Stimulated activated naive CD4-positive, alpha-beta T cell treated with Interleukin-2 at 50 U/mL for 16 hours (primary cell): ENCODE measurements at regions not wholly inside any gene's neighbourhood (a gene's known extent, or its start where the extent isn't known, plus 50 kb on each side); places are given as distances from the start of the nearest gene placed in this dataset.

Experiments used
- DNase-seq: peaks from one replicate; lab custom pipeline; 2025; lab: John Stamatoyannopoulos, UW

GRCh38 chr15:94053626-94054025 is 177.7 kb upstream of the MCTP2 start:
- DNase-seq, result no peak

- no peak for DNase-seq
Observed at GRCh38 chr15:94052711-94053110, 178.7 kb upstream of the MCTP2 start.

- DNase-seq, result no peak
Observed at GRCh38 chr15:94047566-94047965, 183.8 kb upstream of the MCTP2 start.

- DNase-seq, result no peak
Observed at GRCh38 chr15:94042180-94042928, 189.0 kb upstream of the MCTP2 start.

- no peak for DNase-seq
Observed at GRCh38 chr15:94041746-94042145, 189.6 kb upstream of the MCTP2 start.

GRCh38 chr15:94040541-94041248 is 190.7 kb upstream of the MCTP2 start:
- DNase-seq, result no peak

GRCh38 chr15:94036156-94036555 is 195.2 kb upstream of the MCTP2 start:
- DNase-seq, result no peak

- no peak for DNase-seq
Observed at GRCh38 chr15:94033683-94034020, 197.7 kb upstream of the MCTP2 start.

- no peak for DNase-seq
Observed at GRCh38 chr15:94033014-94033682, 198.2 kb upstream of the MCTP2 start.

- DNase-seq, result no peak
Observed at GRCh38 chr15:94032571-94032970, 198.8 kb upstream of the MCTP2 start.

- DNase-seq, result no peak
Observed at GRCh38 chr15:94031072-94031471, 200.3 kb upstream of the MCTP2 start.

GRCh38 chr15:94029495-94029894 is 201.9 kb upstream of the MCTP2 start:
- DNase-seq, result no peak

GRCh38 chr15:94028809-94029208 is 202.6 kb upstream of the MCTP2 start:
- DNase-seq, result no peak

GRCh38 chr15:94028121-94028520 is 203.2 kb upstream of the MCTP2 start:
- DNase-seq, result no peak

- DNase-seq, result no peak
Observed at GRCh38 chr15:94027581-94027980, 203.8 kb upstream of the MCTP2 start.

GRCh38 chr15:94026458-94027304 is 204.7 kb upstream of the MCTP2 start:
- no peak for DNase-seq

GRCh38 chr15:94023531-94023930 is 207.8 kb upstream of the MCTP2 start:
- DNase-seq, result no peak

GRCh38 chr15:94021621-94022320 is 209.6 kb upstream of the MCTP2 start:
- DNase-seq, result no peak

- DNase-seq, result no peak
Observed at GRCh38 chr15:94019062-94019461, 212.3 kb upstream of the MCTP2 start.

- DNase-seq, result no peak
Observed at GRCh38 chr15:94015324-94015723, 216.0 kb upstream of the MCTP2 start.
